Medulla oblongata (tissue), 1 donor: ENCODE measurements at regions not wholly inside any gene's neighbourhood (a gene's known extent, or its start where the extent isn't known, plus 50 kb on each side); places are given as distances from the start of the nearest gene placed in this dataset.

Experiments
- DNase-seq: peaks from one replicate; pipeline ENCODE4 v3.0.0-alpha.2; 2015; ENCODE audit errors: extremely low spot score

GRCh38 chr7:25360451-25360850 lies 132.2 kb upstream of the NPVF start:
- DNase-seq = peak; percentile 16

GRCh38 chr7:25361387-25361786 lies 133.1 kb upstream of the NPVF start:
- DNase-seq = no peak

GRCh38 chr7:25361863-25362262 lies 133.6 kb upstream of the NPVF start:
- DNase-seq = no peak

GRCh38 chr7:25368599-25369201 lies 140.4 kb upstream of the NPVF start:
- no peak for DNase-seq

- peak; percentile 48 for DNase-seq
Measured at GRCh38 chr7:25369786-25370185, 141.5 kb upstream of the NPVF start.

GRCh38 chr7:25371972-25372371 lies 143.7 kb upstream of the NPVF start:
- DNase-seq = no peak

GRCh38 chr7:25375805-25376600 lies 147.7 kb upstream of the NPVF start:
- peak; percentile 66 for DNase-seq

- DNase-seq = no peak
Measured at GRCh38 chr7:25379351-25380300, 151.3 kb upstream of the NPVF start.

GRCh38 chr7:25381818-25382589 lies 153.7 kb upstream of the NPVF start:
- DNase-seq = no peak

- DNase-seq = no peak
Measured at GRCh38 chr7:25382869-25383268, 154.6 kb upstream of the NPVF start.

GRCh38 chr7:25383402-25383801 lies 155.1 kb upstream of the NPVF start:
- DNase-seq = no peak

- DNase-seq = peak; percentile 41
Measured at GRCh38 chr7:25384788-25385505, 156.7 kb upstream of the NPVF start.

GRCh38 chr7:25385506-25386136 lies 157.3 kb upstream of the NPVF start:
- DNase-seq = no peak

GRCh38 chr7:25386311-25386744 lies 158.0 kb upstream of the NPVF start:
- DNase-seq = peak; percentile 52

GRCh38 chr7:25388681-25389080 lies 160.4 kb upstream of the NPVF start:
- no peak for DNase-seq

- DNase-seq = peak; percentile 83
Measured at GRCh38 chr7:25389489-25390106, 161.3 kb upstream of the NPVF start.

- DNase-seq = peak; percentile 65
Measured at GRCh38 chr7:25391295-25391861, 163.1 kb upstream of the NPVF start.

- DNase-seq = no peak
Measured at GRCh38 chr7:25391961-25392587, 163.8 kb upstream of the NPVF start.
